ENCODE measurements at regions not wholly inside any gene's neighbourhood (a gene's known extent, or its start where the extent isn't known, plus 50 kb on each side); places are given as distances from the start of the nearest gene placed in this dataset.

GRCh38 chr3:35986161-35986560 lies 346.8 kb downstream of the ARPP21 start:
- no peak overlapping the region for H3K9ac ChIP-seq
- H3K79me2 ChIP-seq (ENCODE audit: insufficient read depth), result no peaks in the 10 kb centered on the region
- TF ChIP-seq RCOR1 (IDR thresholded peaks at IDR 0.05; ENCODE audit: low read length), result no peak
- TF ChIP-seq RXRA (IDR thresholded peaks at IDR 0.05; ENCODE audit: borderline replicate concordance, low read depth), result no peak
- no peak for TF ChIP-seq RFX5 (IDR thresholded peaks at IDR 0.05; ENCODE audit: low read length)
- TF ChIP-seq IRF3 (IDR thresholded peaks at IDR 0.05; ENCODE audit: low read depth, low read length), result no peak
- TF ChIP-seq USF1 (IDR thresholded peaks at IDR 0.05; ENCODE audit: borderline replicate concordance, low read depth), result no peak
- TF ChIP-seq NFIC (IDR thresholded peaks at IDR 0.05; ENCODE audit: borderline replicate concordance), result no peak
- TF ChIP-seq USF2 (IDR thresholded peaks at IDR 0.05; ENCODE audit: borderline replicate concordance, low read depth, low read length), result no peak
- TF ChIP-seq FOSL2 (IDR thresholded peaks at IDR 0.05; ENCODE audit: borderline replicate concordance, low read depth), result no peak
- no peak for TF ChIP-seq TCF12 (IDR thresholded peaks at IDR 0.05)
- no peak for TF ChIP-seq GATA2 (CRISPR knock-in tag; IDR thresholded peaks at IDR 0.05)
- TF ChIP-seq MAX (IDR thresholded peaks at IDR 0.05; ENCODE audit: low read depth), result no peak
- no peak for TF ChIP-seq MXI1 (IDR thresholded peaks at IDR 0.05; ENCODE audit: low read depth, low read length)
- no peak for TF ChIP-seq SIN3A (IDR thresholded peaks at IDR 0.05; ENCODE audit: borderline replicate concordance, low read depth, low read length)
- no peak for TF ChIP-seq PBX3 (IDR thresholded peaks at IDR 0.05)
- no peak for TF ChIP-seq CTCF (IDR thresholded peaks at IDR 0.05)
- no peak for TF ChIP-seq ZBTB33 (IDR thresholded peaks at IDR 0.05; ENCODE audit: borderline replicate concordance, low read depth)
- no peak for TF ChIP-seq EZH2phosphoT487 (IDR thresholded peaks at IDR 0.05; ENCODE audit: borderline replicate concordance, low read depth)
- no peak for TF ChIP-seq TEAD4 (IDR thresholded peaks at IDR 0.05; ENCODE audit: borderline replicate concordance, insufficient read depth)
- no peaks in the 10 kb centered on the region for H4K20me1 ChIP-seq (ENCODE audit: insufficient read depth)
- no peaks in the 10 kb centered on the region for H3K9me3 ChIP-seq
- H3K4me3 ChIP-seq (ENCODE audit: low read depth in 2 of 2, low read length in 1 of 2), result no peak overlapping the region
- POLR2A ChIA-PET, result no interaction called here
- no peaks in the 10 kb centered on the region for H3K27me3 ChIP-seq (ENCODE audit: insufficient read depth)
- H3K4me1 ChIP-seq (ENCODE audit: control insufficient read depth in 1 of 2, insufficient read depth in 2 of 2, low read depth in 1 of 2, low read length in 1 of 2), result no peaks in the 10 kb centered on the region
- no peaks in the 10 kb centered on the region for H3F3A ChIP-seq (replicated peaks; ENCODE audit: insufficient read depth)
- no peak overlapping the region for H2AFZ ChIP-seq (ENCODE audit: low read depth)
- H3K9me2 ChIP-seq, result no peaks in the 10 kb centered on the region; the same call in 1 of the 2 replicates
- no peak for DNase-seq
- no peak overlapping the region for H3K27ac ChIP-seq (ENCODE audit: low read depth in 2 of 2, low read length in 1 of 2)
- CTCF ChIA-PET, result no interaction called here
- H3K36me3 ChIP-seq (replicated peaks in 1 of 2; ENCODE audit: control insufficient read depth in 1 of 2, insufficient read depth in 2 of 2, low read length in 1 of 2), result no peaks in the 10 kb centered on the region
- H3K4me2 ChIP-seq, result no peak overlapping the region
